Prostate gland (tissue), 2 donors: ENCODE measurements at regions not wholly inside any gene's neighbourhood (a gene's known extent, or its start where the extent isn't known, plus 50 kb on each side); places are given as distances from the start of the nearest gene placed in this dataset.

Experiments
- POLR2A ChIP-seq: fragments of 450-650 bp; IDR thresholded peaks from one replicate; pipeline ENCODE4 v1.6.1; 2016; ENCODE audit warnings: antibody characterized with exemption, mild to moderate bottlenecking
- POLR2AphosphoS5 ChIP-seq: sonication (generic); formaldehyde crosslinking; IDR thresholded peaks from one replicate; pipeline ENCODE4 v1.6.1; 2017; ENCODE audit warnings: antibody characterized with exemption
- TF ChIP-seq, protein P1 (sequence below), 4 experiments: fragments of 200-600 bp in 2 of 4; fragments of 450-650 bp in 2 of 4; sonication (generic) in 2 of 4; IDR thresholded peaks; 1 replicate in 3 of 4; 2 replicates in 1 of 4; pipeline ENCODE4 v1.5.1; 2016 to 2019; ENCODE audit warnings: antibody characterized with exemption in 4 of 4, mild to moderate bottlenecking in 2 of 4, moderate library complexity in 2 of 4

DNA sequence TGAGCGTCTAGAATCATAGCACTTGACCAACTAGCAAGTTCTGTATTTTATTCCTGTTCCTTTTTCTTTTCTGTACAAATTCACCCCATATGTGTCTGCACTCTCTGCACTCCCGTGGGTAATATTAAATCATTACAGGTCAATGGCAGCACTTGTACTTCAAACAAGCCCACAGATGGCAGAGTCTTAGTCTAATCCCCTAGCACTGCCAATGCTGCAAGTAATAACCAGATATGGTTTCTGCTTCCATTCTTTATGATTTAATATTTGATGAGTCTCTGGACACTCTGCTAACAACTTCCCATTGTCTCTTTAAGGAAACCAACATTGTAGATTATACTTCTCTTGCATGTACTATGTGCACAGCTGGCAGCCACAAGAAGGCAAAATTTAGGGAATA lies 343.8 kb upstream of the CHD1 start:
- no peak for TF ChIP-seq POLR2A
- TF ChIP-seq, protein P1, sequence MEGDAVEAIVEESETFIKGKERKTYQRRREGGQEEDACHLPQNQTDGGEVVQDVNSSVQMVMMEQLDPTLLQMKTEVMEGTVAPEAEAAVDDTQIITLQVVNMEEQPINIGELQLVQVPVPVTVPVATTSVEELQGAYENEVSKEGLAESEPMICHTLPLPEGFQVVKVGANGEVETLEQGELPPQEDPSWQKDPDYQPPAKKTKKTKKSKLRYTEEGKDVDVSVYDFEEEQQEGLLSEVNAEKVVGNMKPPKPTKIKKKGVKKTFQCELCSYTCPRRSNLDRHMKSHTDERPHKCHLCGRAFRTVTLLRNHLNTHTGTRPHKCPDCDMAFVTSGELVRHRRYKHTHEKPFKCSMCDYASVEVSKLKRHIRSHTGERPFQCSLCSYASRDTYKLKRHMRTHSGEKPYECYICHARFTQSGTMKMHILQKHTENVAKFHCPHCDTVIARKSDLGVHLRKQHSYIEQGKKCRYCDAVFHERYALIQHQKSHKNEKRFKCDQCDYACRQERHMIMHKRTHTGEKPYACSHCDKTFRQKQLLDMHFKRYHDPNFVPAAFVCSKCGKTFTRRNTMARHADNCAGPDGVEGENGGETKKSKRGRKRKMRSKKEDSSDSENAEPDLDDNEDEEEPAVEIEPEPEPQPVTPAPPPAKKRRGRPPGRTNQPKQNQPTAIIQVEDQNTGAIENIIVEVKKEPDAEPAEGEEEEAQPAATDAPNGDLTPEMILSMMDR (IDR thresholded peaks at IDR 0.05) = no peak
- TF ChIP-seq POLR2AphosphoS5 = no peak
